Peyer's patch (tissue), 4 donors: ENCODE measurements at regions not wholly inside any gene's neighbourhood (a gene's known extent, or its start where the extent isn't known, plus 50 kb on each side); places are given as distances from the start of the nearest gene placed in this dataset.

ENCODE experiments used
- CTCF ChIP-seq, 6 experiments: fragments of 450-650 bp in 4 of 6; fragments of 200-600 bp in 2 of 6; sonication (generic) in 1 of 6; IDR thresholded peaks; one replicate each; pipeline ENCODE4 v1.5.1; 2017 to 2019; ENCODE audit warnings: antibody characterized with exemption in 6 of 6, mild to moderate bottlenecking in 3 of 6, moderate library complexity in 1 of 6
- POLR2A ChIP-seq, 2 donors: fragments of 450-650 bp; IDR thresholded peaks; one replicate each; pipeline ENCODE4 v1.5.1; 2017; ENCODE audit warnings: antibody characterized with exemption in 2 of 2, mild to moderate bottlenecking in 2 of 2, moderate library complexity in 2 of 2

DNA sequence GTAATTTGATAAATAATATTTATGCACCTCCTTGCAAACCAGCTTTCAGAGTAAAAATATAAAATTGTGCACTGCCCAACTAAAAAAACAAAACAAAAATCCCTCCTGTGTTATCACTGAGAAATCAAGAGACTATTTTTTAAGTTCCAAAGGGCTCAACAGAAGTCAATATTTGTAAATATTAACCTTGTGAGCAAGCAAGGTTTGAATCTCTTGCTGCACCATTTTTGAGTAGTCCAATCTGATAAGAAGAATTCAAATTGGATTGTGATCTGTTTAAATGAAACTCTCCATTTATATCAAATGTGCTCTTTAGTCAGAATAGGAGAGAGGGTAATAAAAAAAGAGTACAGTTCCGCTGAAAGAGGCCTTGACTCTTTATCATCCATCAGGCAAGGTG is 520.2 kb downstream of the RAB28 start:
- TF ChIP-seq CTCF (IDR thresholded peaks at IDR 0.05) (no peak), POLR2A (IDR thresholded peaks at IDR 0.05) (no peak)
